Cardiac muscle cell (in vitro differentiated cells and primary cell): ENCODE measurements at regions not wholly inside any gene's neighbourhood (a gene's known extent, or its start where the extent isn't known, plus 50 kb on each side); places are given as distances from the start of the nearest gene placed in this dataset.

Experiments
- DNase-seq, 2 donors: peaks; one replicate each; pipeline versions ENCODE4 v3.0.0 to v3.0.0-alpha.2; 2010 to 2017; ENCODE audit warnings: low read depth in 1 of 2, low spot score in 1 of 2
- H3K27ac ChIP-seq: fragments of 200-600 bp; sonication (generic); 2 replicates; pipeline ENCODE4 v1.5.1; 2016
- H3K27me3 ChIP-seq: fragments of 200-600 bp; sonication (generic); 2 replicates; pipeline ENCODE4 v1.6.0; 2016; ENCODE audit warnings: control low read depth
- H3K36me3 ChIP-seq: fragments of 200-600 bp; sonication (generic); 2 replicates; pipeline ENCODE4 v1.5.1; 2016; ENCODE audit warnings: control low read depth
- H3K4me1 ChIP-seq: fragments of 200-600 bp; sonication (generic); 2 replicates; pipeline ENCODE4 v1.8.1; 2017; ENCODE audit warnings: low read depth, mild to moderate bottlenecking, mixed run types
- H3K4me3 ChIP-seq: fragments of 200-600 bp; sonication (generic); 2 replicates; pipeline ENCODE4 v1.5.1; 2016; ENCODE audit warnings: mild to moderate bottlenecking
- H3K9me3 ChIP-seq: fragments of 200-600 bp; sonication (generic); 2 replicates; pipeline ENCODE4 v1.5.1; 2017; ENCODE audit warnings: low read depth, mild to moderate bottlenecking, control low read depth
- CTCF ChIP-seq: IDR thresholded peaks from 2 replicates; pipeline ENCODE4 v1.5.1; 2012; ENCODE audit warnings: low read depth, mild to moderate bottlenecking, low read length

- Histone ChIP-seq H3K4me1 (no peaks in the 10 kb centered on the region), H3K36me3 (no peaks in the 10 kb centered on the region), H3K27me3 (peaks cover 17% of the 10 kb centered on the region), H3K27ac (no peak overlapping the region), H3K4me3 (no peak overlapping the region), H3K9me3 (no peaks in the 10 kb centered on the region)
- DNase-seq: peak; percentile 81 to 90
- peak; percentile 92 for TF ChIP-seq CTCF
Observed at GRCh38 chr4:181528570-181529184, 714.5 kb upstream of the TENM3 start.

GRCh38 chr4:181529537-181529936 lies 713.7 kb upstream of the TENM3 start:
- peaks cover 20% of the 10 kb centered on the region for H3K27me3 ChIP-seq
- TF ChIP-seq CTCF: no peak

GRCh38 chr4:181536196-181536746 lies 706.9 kb upstream of the TENM3 start:
- no peak for TF ChIP-seq CTCF

More at GRCh38 chr4:181529537-181529936, 713.7 kb upstream of the TENM3 start:
- Histone ChIP-seq H3K9me3 (no peaks in the 10 kb centered on the region), H3K36me3 (no peaks in the 10 kb centered on the region), H3K27ac (no peak overlapping the region), H3K4me1 (no peaks in the 10 kb centered on the region), H3K4me3 (no peak overlapping the region)
- DNase-seq: no peak

GRCh38 chr4:181536811-181537434 lies 706.3 kb upstream of the TENM3 start:
- H3K4me3 ChIP-seq: no peak overlapping the region
- no peak overlapping the region for H3K27ac ChIP-seq
- peaks cover 6% of the 10 kb centered on the region for H3K27me3 ChIP-seq
- TF ChIP-seq CTCF: no peak
- no peaks in the 10 kb centered on the region for H3K4me1 ChIP-seq
- H3K9me3 ChIP-seq: no peaks in the 10 kb centered on the region
- H3K36me3 ChIP-seq: no peaks in the 10 kb centered on the region
- no peak for DNase-seq

More at GRCh38 chr4:181536196-181536746, 706.9 kb upstream of the TENM3 start:
- Histone ChIP-seq H3K27ac (no peak overlapping the region), H3K4me1 (no peaks in the 10 kb centered on the region), H3K27me3 (peaks cover 10% of the 10 kb centered on the region), H3K9me3 (no peaks in the 10 kb centered on the region), H3K4me3 (no peak overlapping the region), H3K36me3 (no peaks in the 10 kb centered on the region)
- DNase-seq: no peak

- Histone ChIP-seq H3K27me3 (peaks cover 6% of the 10 kb centered on the region), H3K27ac (no peak overlapping the region), H3K4me3 (no peak overlapping the region), H3K9me3 (no peaks in the 10 kb centered on the region), H3K36me3 (no peaks in the 10 kb centered on the region), H3K4me1 (no peaks in the 10 kb centered on the region)
- TF ChIP-seq CTCF: no peak
- DNase-seq: no peak
Observed at GRCh38 chr4:181538431-181538830, 704.8 kb upstream of the TENM3 start.
